ENCODE measurements at regions not wholly inside any gene's neighbourhood (a gene's known extent, or its start where the extent isn't known, plus 50 kb on each side); places are given as distances from the start of the nearest gene placed in this dataset.

- H3K4me2 ChIP-seq (ENCODE audit: low read length) = no peak overlapping the region
- H3K27ac ChIP-seq (ENCODE audit: low read depth, low read length, poor library complexity, severe bottlenecking) = no peak overlapping the region
- 0 out of 2 replicates have a peak overlapping the region, but pooled peaks have one; percentile 73 for H2AFZ ChIP-seq (ENCODE audit: low read length)
- H4K20me1 ChIP-seq (ENCODE audit: insufficient read depth, low read length) = no peaks in the 10 kb centered on the region
- no peaks in the 10 kb centered on the region for H3K79me2 ChIP-seq (ENCODE audit: insufficient read depth, low read length)
- no peaks in the 10 kb centered on the region for H3K9me2 ChIP-seq (ENCODE audit: low read depth, low read length)
- H3K9ac ChIP-seq (ENCODE audit: low read length) = no peak overlapping the region
- no peaks in the 10 kb centered on the region for H3K9me3 ChIP-seq (ENCODE audit: low read length)
- TF ChIP-seq EZH2 (IDR thresholded peaks at IDR 0.05; ENCODE audit: borderline replicate concordance, low read length) (no peak), CTCF (IDR thresholded peaks at IDR 0.05; ENCODE audit: low read length) (no peak)
- no peaks in the 10 kb centered on the region for H3K27me3 ChIP-seq (ENCODE audit: insufficient read depth, low read length)
- no peak overlapping the region for H3K4me3 ChIP-seq (ENCODE audit: low read depth, low read length, poor library complexity, severe bottlenecking)
- H3K4me1 ChIP-seq (ENCODE audit: insufficient read depth, low read length, severe bottlenecking) = no peaks in the 10 kb centered on the region
- no peaks in the 10 kb centered on the region for H3K36me3 ChIP-seq (ENCODE audit: insufficient read depth, low read length)
- no peaks in the 10 kb centered on the region for H3F3A ChIP-seq (ENCODE audit: insufficient read depth, low read length)
Measured at GRCh38 chr6:141445928-141446628, 686.6 kb upstream of the GJE1 start.

GRCh38 chr6:141443668-141444289 is 688.9 kb upstream of the GJE1 start:
- H3K4me1 ChIP-seq (ENCODE audit: insufficient read depth, low read length, severe bottlenecking) = no peaks in the 10 kb centered on the region
- no peak overlapping the region for H3K27ac ChIP-seq (ENCODE audit: low read depth, low read length, poor library complexity, severe bottlenecking)
- H3K79me2 ChIP-seq (ENCODE audit: insufficient read depth, low read length) = no peaks in the 10 kb centered on the region
- H3K4me3 ChIP-seq (ENCODE audit: low read depth, low read length, poor library complexity, severe bottlenecking) = no peak overlapping the region
- TF ChIP-seq EZH2 (IDR thresholded peaks at IDR 0.05; ENCODE audit: borderline replicate concordance, low read length) = no peak
- TF ChIP-seq CTCF (IDR thresholded peaks at IDR 0.05; ENCODE audit: low read length) = no peak
- no peak overlapping the region for H2AFZ ChIP-seq (ENCODE audit: low read length)
- H3K36me3 ChIP-seq (ENCODE audit: insufficient read depth, low read length) = no peaks in the 10 kb centered on the region
- H4K20me1 ChIP-seq (ENCODE audit: insufficient read depth, low read length) = no peaks in the 10 kb centered on the region
- no peaks in the 10 kb centered on the region for H3K9me2 ChIP-seq (ENCODE audit: low read depth, low read length)
- H3F3A ChIP-seq (ENCODE audit: insufficient read depth, low read length) = no peaks in the 10 kb centered on the region
- H3K9me3 ChIP-seq (ENCODE audit: low read length) = no peaks in the 10 kb centered on the region; the same call in 1 of the 2 replicates
- no peaks in the 10 kb centered on the region for H3K27me3 ChIP-seq (ENCODE audit: insufficient read depth, low read length)
- H3K4me2 ChIP-seq (ENCODE audit: low read length) = no peak overlapping the region
- H3K9ac ChIP-seq (ENCODE audit: low read length) = no peak overlapping the region

GRCh38 chr6:141443032-141443431 is 689.7 kb upstream of the GJE1 start:
- H3K27me3 ChIP-seq (ENCODE audit: insufficient read depth, low read length) = no peaks in the 10 kb centered on the region
- H3K9me3 ChIP-seq (ENCODE audit: low read length) = no peaks in the 10 kb centered on the region; the same call in 1 of the 2 replicates
- H2AFZ ChIP-seq (ENCODE audit: low read length) = peak overlapping the region; percentile 2; the same call in 1 of the 2 replicates
- no peak overlapping the region for H3K4me2 ChIP-seq (ENCODE audit: low read length)
- H3K9me2 ChIP-seq (ENCODE audit: low read depth, low read length) = no peaks in the 10 kb centered on the region
- H3K9ac ChIP-seq (ENCODE audit: low read length) = no peak overlapping the region
- no peak overlapping the region for H3K27ac ChIP-seq (ENCODE audit: low read depth, low read length, poor library complexity, severe bottlenecking)
- no peaks in the 10 kb centered on the region for H3K36me3 ChIP-seq (ENCODE audit: insufficient read depth, low read length)
- H3F3A ChIP-seq (ENCODE audit: insufficient read depth, low read length) = no peaks in the 10 kb centered on the region
- no peaks in the 10 kb centered on the region for H4K20me1 ChIP-seq (ENCODE audit: insufficient read depth, low read length)
- H3K4me1 ChIP-seq (ENCODE audit: insufficient read depth, low read length, severe bottlenecking) = no peaks in the 10 kb centered on the region
- no peaks in the 10 kb centered on the region for H3K79me2 ChIP-seq (ENCODE audit: insufficient read depth, low read length)
- TF ChIP-seq CTCF (IDR thresholded peaks at IDR 0.05; ENCODE audit: low read length) = no peak
- TF ChIP-seq EZH2 (IDR thresholded peaks at IDR 0.05; ENCODE audit: borderline replicate concordance, low read length) = no peak
- no peak overlapping the region for H3K4me3 ChIP-seq (ENCODE audit: low read depth, low read length, poor library complexity, severe bottlenecking)
